Esophagus squamous epithelium (tissue), 4 donors: ENCODE measurements at regions not wholly inside any gene's neighbourhood (a gene's known extent, or its start where the extent isn't known, plus 50 kb on each side); places are given as distances from the start of the nearest gene placed in this dataset.

Experiments
- POLR2A ChIP-seq, 4 donors: fragments of 450-650 bp; IDR thresholded peaks; one replicate each; pipeline ENCODE4 v1.6.1; 2017; ENCODE audit warnings: antibody characterized with exemption in 4 of 4, mild to moderate bottlenecking in 4 of 4, moderate library complexity in 3 of 4
- TF ChIP-seq, protein P1 (sequence below), 6 experiments: fragments of 450-650 bp in 4 of 6; fragments of 200-600 bp in 2 of 6; sonication (generic) in 2 of 6; IDR thresholded peaks; one replicate each; pipeline ENCODE4 v1.5.1; 2016 to 2019; ENCODE audit warnings: antibody characterized with exemption in 6 of 6, mild to moderate bottlenecking in 4 of 6, moderate library complexity in 4 of 6

DNA sequence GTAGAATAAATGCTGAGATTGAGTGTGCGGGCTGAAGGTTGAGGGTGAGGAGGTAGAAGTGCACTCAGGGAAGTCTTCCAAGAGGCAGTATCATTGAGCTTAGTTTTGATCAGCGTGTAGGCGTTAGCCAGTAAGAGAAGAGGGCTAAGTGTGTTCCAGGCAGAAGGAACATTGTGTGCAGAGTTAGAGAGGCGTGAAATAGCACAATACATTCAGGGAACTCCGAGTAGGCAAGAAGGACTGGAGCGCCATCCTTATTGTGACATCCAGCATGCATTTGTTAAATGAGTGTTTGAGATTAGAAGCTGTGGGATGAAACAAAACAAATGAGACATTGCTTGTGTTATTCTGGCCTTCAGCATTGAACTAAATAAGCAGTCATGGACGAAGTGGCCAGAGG lies 140.9 kb upstream of the MKLN1 start:
- TF ChIP-seq, protein P1, sequence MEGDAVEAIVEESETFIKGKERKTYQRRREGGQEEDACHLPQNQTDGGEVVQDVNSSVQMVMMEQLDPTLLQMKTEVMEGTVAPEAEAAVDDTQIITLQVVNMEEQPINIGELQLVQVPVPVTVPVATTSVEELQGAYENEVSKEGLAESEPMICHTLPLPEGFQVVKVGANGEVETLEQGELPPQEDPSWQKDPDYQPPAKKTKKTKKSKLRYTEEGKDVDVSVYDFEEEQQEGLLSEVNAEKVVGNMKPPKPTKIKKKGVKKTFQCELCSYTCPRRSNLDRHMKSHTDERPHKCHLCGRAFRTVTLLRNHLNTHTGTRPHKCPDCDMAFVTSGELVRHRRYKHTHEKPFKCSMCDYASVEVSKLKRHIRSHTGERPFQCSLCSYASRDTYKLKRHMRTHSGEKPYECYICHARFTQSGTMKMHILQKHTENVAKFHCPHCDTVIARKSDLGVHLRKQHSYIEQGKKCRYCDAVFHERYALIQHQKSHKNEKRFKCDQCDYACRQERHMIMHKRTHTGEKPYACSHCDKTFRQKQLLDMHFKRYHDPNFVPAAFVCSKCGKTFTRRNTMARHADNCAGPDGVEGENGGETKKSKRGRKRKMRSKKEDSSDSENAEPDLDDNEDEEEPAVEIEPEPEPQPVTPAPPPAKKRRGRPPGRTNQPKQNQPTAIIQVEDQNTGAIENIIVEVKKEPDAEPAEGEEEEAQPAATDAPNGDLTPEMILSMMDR (IDR thresholded peaks at IDR 0.05) = no peak
- TF ChIP-seq POLR2A (IDR thresholded peaks at IDR 0.05) = no peak
